ENCODE measurements at regions not wholly inside any gene's neighbourhood (a gene's known extent, or its start where the extent isn't known, plus 50 kb on each side); places are given as distances from the start of the nearest gene placed in this dataset.

GRCh38 chr1:181909010-181909409 is 152.5 kb downstream of the ZNF648 start:
- no peak for TF ChIP-seq CTCF (IDR thresholded peaks at IDR 0.05; ENCODE audit: insufficient read depth, low read length)
- TF ChIP-seq POLR2AphosphoS5 (IDR thresholded peaks at IDR 0.05; ENCODE audit: low read depth), result no peak
- TF ChIP-seq GABPA (IDR thresholded peaks at IDR 0.05; ENCODE audit: low read depth), result no peak

All from HL-60 (cell line).